Naive thymus-derived CD8-positive, alpha-beta T cell (primary cell): ENCODE measurements at regions not wholly inside any gene's neighbourhood (a gene's known extent, or its start where the extent isn't known, plus 50 kb on each side); places are given as distances from the start of the nearest gene placed in this dataset.
A peak's percentile ranks its signal among the peaks of the same experiment; 100 is the strongest.
"Not testable (repeated sequence)": the region's sequence is repeated elsewhere in the genome, so short reads cannot be mapped to it uniquely, and the experiment has no call there.

Source experiments
- ATAC-seq, 2 donors: fragments of 150-1000 bp; cut with Tn5 transposase in 1 of 2; sonication (Bioruptor Pico), chemical (Tn5 transposase) in 1 of 2; 1 replicate in 1 of 2; 2 replicates in 1 of 2; pipeline ENCODE4 v1.10.0; 2021; ENCODE audit warnings: mild to moderate bottlenecking in 2 of 2, moderate library complexity in 2 of 2
- POLR2A ChIA-PET: fragments of 350-600 bp; sonication (Branson Sonifier 250); formaldehyde crosslinking; loops from one replicate; lab custom pipeline; 2021; ENCODE audit warnings: antibody characterized with exemption; lab: Charles Lee
- DNase-seq, 10 donors: peaks; one replicate each; pipeline versions ENCODE4 v3.0.0 to v3.0.0-alpha.2; 2020 to 2022
- H3K27ac Mint-ChIP-seq, 10 donors: one replicate each; pipeline ENCODE4 v1.8.0; 2020 to 2022; ENCODE audit warnings: mild to moderate bottlenecking in 10 of 10, mixed read lengths in 10 of 10, moderate library complexity in 4 of 10, inconsistent platforms in 1 of 10
- H3K27me3 Mint-ChIP-seq, 5 donors: one replicate each; pipeline ENCODE4 v1.8.0; 2021 to 2022; ENCODE audit warnings: mixed read lengths in 5 of 5
- H3K36me3 Mint-ChIP-seq, 3 donors: one replicate each; pipeline ENCODE4 v1.8.0; 2020 to 2022; ENCODE audit warnings: mixed read lengths in 3 of 3, mild to moderate bottlenecking in 2 of 3, inconsistent platforms in 1 of 3
- H3K4me1 Mint-ChIP-seq, 4 donors: one replicate each; pipeline ENCODE4 v1.8.0; 2021 to 2022; ENCODE audit warnings: mixed read lengths in 4 of 4
- H3K4me3 Mint-ChIP-seq, 10 donors: one replicate each; pipeline ENCODE4 v1.8.0; 2020 to 2022; ENCODE audit warnings: mild to moderate bottlenecking in 10 of 10, mixed read lengths in 10 of 10, moderate library complexity in 6 of 10, inconsistent platforms in 1 of 10
- H3K9me3 Mint-ChIP-seq, 9 donors: one replicate each; pipeline ENCODE4 v1.8.0; 2020 to 2022; ENCODE audit warnings: mixed read lengths in 9 of 9, mild to moderate bottlenecking in 3 of 9, inconsistent platforms in 1 of 9, moderate library complexity in 1 of 9

GRCh38 chr6:80608881-80609280 lies 502.4 kb downstream of the BCKDHB start:
- no peaks in the 10 kb centered on the region for H3K36me3 Mint-ChIP-seq
- H3K27ac Mint-ChIP-seq = no peak overlapping the region
- H3K9me3 Mint-ChIP-seq = peaks cover 0 to 10% (median 0%) of the 10 kb centered on the region in 9 donors
- peaks cover 7 to 41% (median 14%) of the 10 kb centered on the region in 5 donors for H3K27me3 Mint-ChIP-seq
- no peak overlapping the region for H3K4me3 Mint-ChIP-seq
- POLR2A ChIA-PET = no interaction called here
- DNase-seq (no peak), ATAC-seq (no peak)
- H3K4me1 Mint-ChIP-seq = no peaks in the 10 kb centered on the region

GRCh38 chr6:80607811-80608391 lies 501.4 kb downstream of the BCKDHB start:
- Mint-ChIP-seq H3K27me3 (peaks cover 10 to 42% (median 14%) of the 10 kb centered on the region in 5 donors), H3K4me3 (no peak overlapping the region), H3K9me3 (peaks cover 0 to under 1% (median 0%) of the 10 kb centered on the region in 9 donors), H3K4me1 (no peaks in the 10 kb centered on the region), H3K36me3 (no peaks in the 10 kb centered on the region), H3K27ac (no peak overlapping the region)
- DNase-seq (no peak), ATAC-seq (no peak)
- POLR2A ChIA-PET = no interaction called here

DNA sequence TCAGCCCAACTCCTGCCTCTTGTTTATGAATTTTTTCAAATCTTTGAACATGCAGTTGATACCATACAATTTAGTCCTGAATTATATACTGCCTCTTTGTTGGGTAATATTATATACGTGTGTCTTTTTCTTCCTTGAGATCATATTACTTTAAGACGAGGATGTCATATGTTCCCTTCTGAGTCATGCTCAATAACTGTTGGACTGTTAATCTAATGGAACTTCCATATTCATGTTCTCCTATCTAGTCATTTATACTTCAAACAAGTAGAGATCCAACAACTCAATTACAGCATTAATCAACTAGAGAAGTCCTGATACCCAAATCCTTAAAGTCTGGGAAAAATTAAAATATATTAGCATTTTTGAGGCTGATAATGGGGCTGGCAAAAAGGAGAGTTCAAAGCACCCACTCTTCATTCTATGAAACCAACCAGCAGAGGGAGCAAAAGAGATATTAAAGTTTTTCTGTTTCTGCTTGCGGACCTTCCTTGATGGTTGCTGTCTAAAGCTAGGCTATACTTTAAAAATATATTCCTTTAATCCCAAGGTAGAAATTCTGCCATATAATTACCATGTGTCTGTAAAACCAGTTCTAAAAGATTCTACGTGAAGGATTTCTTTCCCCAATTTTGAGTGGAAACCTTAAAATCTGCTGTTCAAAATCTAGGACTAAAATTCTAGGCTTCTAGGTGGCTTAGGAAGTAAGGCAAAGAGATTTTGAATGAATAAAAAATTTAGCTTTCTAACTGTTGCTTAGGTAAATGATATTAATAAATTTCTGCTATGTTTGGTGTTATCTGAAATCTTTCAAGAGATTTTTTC lies 498.9 kb downstream of the BCKDHB start:
- Mint-ChIP-seq H3K27me3 (peaks cover 10 to 44% (median 14%) of the 10 kb centered on the region in 5 donors), H3K4me3 (no peak overlapping the region), H3K9me3 (no peaks in the 10 kb centered on the region), H3K27ac (no peak overlapping the region), H3K36me3 (no peaks in the 10 kb centered on the region), H3K4me1 (no peaks in the 10 kb centered on the region)
- DNase-seq (peak in 3 of 10 donors; percentile 14 to 29 (median 28)), ATAC-seq (no peak)
- POLR2A ChIA-PET = interaction anchor here (1.0 kb wide), 1 partner anchor 1148 kb away, joined by 3 read pairs; no protein-coding TSS in a partner anchor

GRCh38 chr6:80603679-80604078 lies 497.2 kb downstream of the BCKDHB start:
- H3K27me3 Mint-ChIP-seq = peaks cover 10 to 44% (median 14%) of the 10 kb centered on the region in 5 donors
- no peak for ATAC-seq
- no peak overlapping the region for H3K27ac Mint-ChIP-seq
- no peaks in the 10 kb centered on the region for H3K36me3 Mint-ChIP-seq
- no peaks in the 10 kb centered on the region for H3K4me1 Mint-ChIP-seq
- no peak overlapping the region for H3K4me3 Mint-ChIP-seq
- POLR2A ChIA-PET = no interaction called here
- H3K9me3 Mint-ChIP-seq = no peaks in the 10 kb centered on the region
- no peak for DNase-seq

DNA sequence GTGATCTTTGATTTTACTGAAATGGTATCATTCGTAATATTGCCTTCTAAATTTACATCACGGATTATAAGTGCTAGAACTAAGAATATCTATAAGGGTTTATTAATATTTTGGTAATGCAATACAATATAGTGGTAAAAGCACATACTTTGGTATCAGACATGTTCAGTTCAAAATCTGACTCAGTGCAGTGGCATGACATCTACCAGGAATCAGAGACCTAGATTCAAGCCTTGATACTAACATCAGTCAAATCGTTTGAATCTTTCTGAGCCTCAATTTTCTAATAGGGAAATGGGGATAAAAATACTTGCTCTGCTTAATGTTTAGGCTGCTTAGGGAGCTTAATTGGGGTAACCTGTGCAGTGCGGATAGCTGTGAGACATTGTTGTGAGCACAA lies 488.0 kb downstream of the BCKDHB start:
- no peaks in the 10 kb centered on the region for H3K9me3 Mint-ChIP-seq
- POLR2A ChIA-PET = no interaction called here
- H3K27ac Mint-ChIP-seq = no peak overlapping the region
- DNase-seq (no peak), ATAC-seq (no peak)
- peaks cover 0 to 17% (median 5%) of the 10 kb centered on the region in 5 donors for H3K27me3 Mint-ChIP-seq
- H3K36me3 Mint-ChIP-seq = no peaks in the 10 kb centered on the region
- no peak overlapping the region for H3K4me3 Mint-ChIP-seq
- no peaks in the 10 kb centered on the region for H3K4me1 Mint-ChIP-seq

DNA sequence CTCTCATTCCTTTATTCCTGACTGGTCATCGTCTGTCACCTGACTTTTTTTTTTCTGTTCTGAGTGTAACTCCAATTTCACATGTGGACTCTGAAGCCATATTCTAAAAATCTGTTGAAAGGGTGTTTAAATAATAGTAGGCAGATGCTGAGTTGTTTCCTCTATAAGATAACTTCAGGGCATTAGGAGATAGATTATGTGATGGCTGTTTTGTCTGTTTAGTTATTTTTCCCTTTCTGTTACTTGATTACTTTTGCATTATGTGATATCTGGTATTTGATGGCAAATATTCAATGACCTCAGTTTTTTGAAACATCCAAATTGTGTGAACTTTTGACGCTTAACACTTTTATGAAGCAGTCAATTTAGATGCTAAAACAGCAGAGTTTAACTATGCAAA lies 486.0 kb downstream of the BCKDHB start:
- no peaks in the 10 kb centered on the region for H3K4me1 Mint-ChIP-seq

GRCh38 chr6:80586242-80586641 lies 479.8 kb downstream of the BCKDHB start:
- no peak overlapping the region for H3K27ac Mint-ChIP-seq
- no peak overlapping the region for H3K4me3 Mint-ChIP-seq
- H3K27me3 Mint-ChIP-seq = no peaks in the 10 kb centered on the region
- DNase-seq (no peak), ATAC-seq (no peak)
- peaks cover 7 to 32% (median 17%) of the 10 kb centered on the region in 9 donors for H3K9me3 Mint-ChIP-seq
- peaks cover 0 to 10% (median 0%) of the 10 kb centered on the region in 3 donors for H3K36me3 Mint-ChIP-seq
- H3K4me1 Mint-ChIP-seq = no peaks in the 10 kb centered on the region
- POLR2A ChIA-PET = no interaction called here

More for the DNA sequence above, 486.0 kb downstream of the BCKDHB start:
- Mint-ChIP-seq H3K9me3 (peaks cover 0 to 10% (median 5%) of the 10 kb centered on the region in 9 donors), H3K27me3 (peaks cover 0 to 5% (median 2%) of the 10 kb centered on the region in 5 donors), H3K4me3 (no peak overlapping the region), H3K27ac (no peak overlapping the region), H3K36me3 (no peaks in the 10 kb centered on the region)
- no peak for DNase-seq
- no peak for ATAC-seq
- POLR2A ChIA-PET = no interaction called here

- DNase-seq = no peak
- H3K4me3 Mint-ChIP-seq = no peak overlapping the region
- H3K27me3 Mint-ChIP-seq = peaks cover 0 to 2% (median 0%) of the 10 kb centered on the region in 5 donors
- no peaks in the 10 kb centered on the region for H3K4me1 Mint-ChIP-seq
- H3K9me3 Mint-ChIP-seq = peaks cover 0 to 3% (median 0%) of the 10 kb centered on the region in 9 donors
- ATAC-seq = no peak
- POLR2A ChIA-PET = no interaction called here
- H3K36me3 Mint-ChIP-seq = no peaks in the 10 kb centered on the region
- no peak overlapping the region for H3K27ac Mint-ChIP-seq
Observed at GRCh38 chr6:80579391-80580023, 473.0 kb downstream of the BCKDHB start.

- H3K9me3 Mint-ChIP-seq, POLR2A ChIA-PET, H3K4me1 Mint-ChIP-seq, H3K36me3 Mint-ChIP-seq, H3K27me3 Mint-ChIP-seq, H3K27ac Mint-ChIP-seq, ATAC-seq, DNase-seq, H3K4me3 Mint-ChIP-seq: not testable (repeated sequence)
Observed at GRCh38 chr6:80573320-80573719, 466.8 kb downstream of the BCKDHB start.

GRCh38 chr6:80566361-80566760 lies 459.9 kb downstream of the BCKDHB start:
- no peak for DNase-seq
- Mint-ChIP-seq H3K27ac (no peak overlapping the region), H3K27me3 (no peaks in the 10 kb centered on the region), H3K36me3 (no peaks in the 10 kb centered on the region), H3K4me3 (no peak overlapping the region), H3K4me1 (no peaks in the 10 kb centered on the region), H3K9me3 (peaks cover 0 to 3% (median 0%) of the 10 kb centered on the region in 9 donors)
- no peak for ATAC-seq
- POLR2A ChIA-PET = no interaction called here

- POLR2A ChIA-PET = no interaction called here
- H3K27ac Mint-ChIP-seq = no peak overlapping the region
- no peaks in the 10 kb centered on the region for H3K4me1 Mint-ChIP-seq
- no peak for DNase-seq
- no peaks in the 10 kb centered on the region for H3K9me3 Mint-ChIP-seq
- H3K4me3 Mint-ChIP-seq = no peak overlapping the region
- H3K36me3 Mint-ChIP-seq = no peaks in the 10 kb centered on the region
- H3K27me3 Mint-ChIP-seq = peaks cover 0 to 3% (median 0%) of the 10 kb centered on the region in 5 donors
- no peak for ATAC-seq
Observed at GRCh38 chr6:80553071-80553740, 446.7 kb downstream of the BCKDHB start.

DNA sequence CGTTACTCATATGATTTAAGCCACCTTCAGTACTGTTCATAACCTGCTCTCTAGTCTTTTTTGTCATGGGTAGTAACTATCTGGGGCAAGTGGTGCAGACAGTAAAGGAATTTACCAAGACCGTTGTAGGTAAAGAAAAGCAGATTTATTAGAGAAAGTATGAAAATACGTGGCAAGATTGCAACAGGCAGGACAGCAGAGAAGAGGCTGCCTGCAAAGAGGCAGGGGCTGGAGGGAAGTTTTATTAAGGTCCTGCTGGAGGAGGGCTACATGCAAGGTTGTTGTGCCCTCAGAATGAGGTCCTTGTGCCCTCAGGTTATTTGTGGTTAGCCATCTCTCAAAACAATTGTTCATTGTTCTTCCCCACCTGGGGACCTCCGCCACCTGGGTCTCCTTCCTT lies 444.3 kb downstream of the BCKDHB start:
- no peaks in the 10 kb centered on the region for H3K9me3 Mint-ChIP-seq
- H3K27ac Mint-ChIP-seq = no peak overlapping the region

More for the DNA sequence above, 444.3 kb downstream of the BCKDHB start:
- POLR2A ChIA-PET = no interaction called here
- DNase-seq (no peak), ATAC-seq (no peak)
- Mint-ChIP-seq H3K4me3 (no peak overlapping the region), H3K4me1 (no peaks in the 10 kb centered on the region), H3K27me3 (peaks cover 0 to 3% (median 0%) of the 10 kb centered on the region in 5 donors), H3K36me3 (no peaks in the 10 kb centered on the region)
